Activated naive CD4-positive, alpha-beta T cell treated with anti-CD3 and anti-CD28 coated beads, Interleukin-2, amount 50 U/mL, for 72 hours (primary cell): ENCODE measurements at regions not wholly inside any gene's neighbourhood (a gene's known extent, or its start where the extent isn't known, plus 50 kb on each side); places are given as distances from the start of the nearest gene placed in this dataset.

Experiments used
- ATAC-seq, 2 donors: fragments of 150-1000 bp; cut with Tn5 transposase; 2 replicates each; pipeline ENCODE4 v1.10.0; 2021; ENCODE audit warnings: mild to moderate bottlenecking in 2 of 2, moderate library complexity in 2 of 2
- DNase-seq, 2 donors: peaks; one replicate each; pipeline ENCODE4 v3.0.0; 2021 to 2022; ENCODE audit warnings: low spot score in 2 of 2
- H3K27ac Mint-ChIP-seq, 2 donors: one replicate each; pipeline ENCODE4 v1.8.0; 2022; ENCODE audit warnings: mild to moderate bottlenecking in 2 of 2, mixed read lengths in 2 of 2
- H3K36me3 Mint-ChIP-seq, 2 donors: one replicate each; pipeline ENCODE4 v1.8.0; 2022; ENCODE audit warnings: mixed read lengths in 2 of 2
- H3K9me3 Mint-ChIP-seq, 2 donors: one replicate each; pipeline ENCODE4 v1.8.0; 2022; ENCODE audit warnings: mixed read lengths in 2 of 2

GRCh38 chr10:117746541-117747448 lies 204.2 kb downstream of the EMX2 start:
- Mint-ChIP-seq H3K27ac (no peak overlapping the region), H3K9me3 (no peaks in the 10 kb centered on the region), H3K36me3 (no peaks in the 10 kb centered on the region)
- no peak for DNase-seq
- ATAC-seq, result no peak

DNA sequence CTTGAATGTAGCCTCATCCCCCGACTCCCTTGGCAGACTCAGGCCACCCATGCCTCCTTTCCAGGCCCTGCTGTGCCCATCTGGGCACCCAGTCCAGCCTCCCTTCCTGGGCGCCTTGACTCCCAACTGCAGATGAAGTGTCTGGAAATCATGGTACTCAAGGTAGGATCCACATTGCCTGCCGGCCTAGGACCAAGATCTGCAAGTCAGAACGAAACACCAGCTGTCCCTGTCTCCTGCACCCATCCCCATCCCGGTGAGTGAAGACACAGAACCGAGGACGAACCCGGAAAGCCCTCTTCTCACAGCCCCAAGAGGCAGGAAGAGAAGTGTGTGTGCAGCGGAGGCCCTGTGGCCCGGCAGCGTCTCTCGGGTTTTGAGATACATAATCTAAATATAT lies 205.1 kb downstream of the EMX2 start:
- H3K36me3 Mint-ChIP-seq, result no peaks in the 10 kb centered on the region
- peak overlapping the region in 1 of 2 donors; percentile 55 for H3K27ac Mint-ChIP-seq
- no peak for ATAC-seq
- DNase-seq, result no peak
- no peaks in the 10 kb centered on the region for H3K9me3 Mint-ChIP-seq

DNA sequence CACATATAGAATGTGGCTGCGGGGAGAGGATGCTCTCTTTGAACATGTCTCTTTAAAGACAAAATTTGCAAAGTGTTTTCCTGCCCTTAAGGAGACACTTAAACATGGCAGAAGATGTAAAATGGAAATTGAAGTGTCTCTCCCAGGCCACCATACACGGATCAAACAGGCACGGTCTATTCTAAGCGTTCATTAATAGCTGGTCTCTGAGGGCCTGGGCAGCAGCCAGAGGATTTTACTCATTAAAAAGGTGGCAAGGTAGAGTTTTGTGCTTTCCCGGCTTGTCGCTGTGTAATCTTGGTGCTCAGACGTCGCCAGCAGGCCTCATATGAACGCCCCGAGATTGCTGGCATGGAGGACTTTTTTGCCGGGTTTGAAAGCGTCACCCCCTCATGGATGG lies 205.5 kb downstream of the EMX2 start:
- ATAC-seq (no peak), DNase-seq (no peak)
- no peaks in the 10 kb centered on the region for H3K9me3 Mint-ChIP-seq
- no peaks in the 10 kb centered on the region for H3K36me3 Mint-ChIP-seq
- H3K27ac Mint-ChIP-seq, result no peak overlapping the region

- H3K36me3 Mint-ChIP-seq, result no peaks in the 10 kb centered on the region
- no peaks in the 10 kb centered on the region for H3K9me3 Mint-ChIP-seq
- ATAC-seq, result no peak
- H3K27ac Mint-ChIP-seq, result no peak overlapping the region
- no peak for DNase-seq
Measured at GRCh38 chr10:117750616-117751015, 208.1 kb downstream of the EMX2 start.

- DNase-seq (no peak), ATAC-seq (no peak)
- Mint-ChIP-seq H3K27ac (no peak overlapping the region), H3K9me3 (no peaks in the 10 kb centered on the region), H3K36me3 (no peaks in the 10 kb centered on the region)
Measured at GRCh38 chr10:117751259-117751658, 208.7 kb downstream of the EMX2 start.

- H3K36me3 Mint-ChIP-seq, result no peaks in the 10 kb centered on the region
- peak overlapping the region in 1 of 2 donors; percentile 41 for H3K27ac Mint-ChIP-seq
- no peaks in the 10 kb centered on the region for H3K9me3 Mint-ChIP-seq
- no peak for DNase-seq
- no peak for ATAC-seq
Measured at GRCh38 chr10:117752103-117752502, 209.6 kb downstream of the EMX2 start.

DNA sequence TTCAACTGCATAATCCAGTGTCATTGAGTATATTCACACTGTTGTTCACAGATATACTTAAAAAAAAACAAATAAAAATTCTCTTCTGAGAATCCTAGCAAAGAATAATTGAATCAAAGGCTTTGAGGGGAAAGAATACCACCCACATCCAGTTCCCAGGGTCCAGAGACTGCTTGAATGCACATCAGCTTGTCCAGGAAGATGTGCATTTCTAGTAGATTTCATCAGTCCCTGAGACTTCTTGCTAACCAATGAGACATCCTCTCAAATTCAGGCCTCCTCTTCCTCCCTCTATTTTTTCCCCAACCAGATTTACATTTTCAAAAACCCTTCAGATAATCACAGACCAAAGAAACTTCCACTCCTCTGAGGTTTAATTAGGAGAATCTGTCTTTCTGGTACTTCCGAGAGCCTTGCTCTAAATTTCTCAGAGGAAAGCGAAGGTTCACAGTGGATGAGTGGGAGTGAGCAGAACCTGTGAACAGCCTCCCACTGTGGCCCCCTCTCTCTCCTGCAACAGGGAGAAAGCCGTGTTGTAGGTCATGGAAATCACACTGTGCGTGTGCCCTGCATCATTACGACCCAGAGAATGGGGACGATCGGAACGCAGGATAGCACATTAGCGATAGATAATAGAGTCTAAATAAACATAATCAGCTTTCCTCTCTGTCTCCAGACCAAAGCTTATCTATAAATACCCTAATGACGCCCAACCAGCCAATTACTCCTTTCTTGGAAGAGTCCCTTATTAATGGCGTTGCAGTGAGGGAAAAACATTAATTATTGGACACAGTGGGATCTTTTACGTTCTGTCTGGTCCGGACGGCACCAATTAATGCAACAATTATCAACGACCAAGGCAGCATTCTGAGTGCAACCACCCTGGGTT lies 212.5 kb downstream of the EMX2 start:
- DNase-seq, result no peak
- Mint-ChIP-seq H3K27ac (no peak overlapping the region), H3K36me3 (no peaks in the 10 kb centered on the region), H3K9me3 (no peaks in the 10 kb centered on the region)
- no peak for ATAC-seq

DNA sequence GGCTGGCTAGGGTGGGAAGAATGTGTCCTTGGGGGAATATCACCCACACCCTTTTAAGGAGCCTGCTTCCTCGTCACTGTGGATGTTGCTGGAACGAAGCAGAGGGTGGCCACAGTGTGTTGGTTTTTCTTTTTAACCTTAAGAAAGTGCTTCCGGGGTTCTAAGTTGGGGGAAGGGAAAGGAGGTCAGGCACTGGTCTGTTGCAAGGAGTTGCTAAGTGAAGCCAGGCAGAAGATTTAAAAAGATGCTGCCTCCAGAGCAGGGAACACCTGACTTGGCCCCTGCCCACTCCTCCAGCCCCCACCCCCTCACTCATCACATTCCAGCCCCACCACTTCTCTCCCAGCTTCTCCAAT lies 213.1 kb downstream of the EMX2 start:
- no peak overlapping the region for H3K27ac Mint-ChIP-seq
- H3K36me3 Mint-ChIP-seq, result no peaks in the 10 kb centered on the region
- no peaks in the 10 kb centered on the region for H3K9me3 Mint-ChIP-seq
- no peak for DNase-seq
- no peak for ATAC-seq

GRCh38 chr10:117757086-117757720 lies 214.7 kb downstream of the EMX2 start:
- H3K9me3 Mint-ChIP-seq, result no peaks in the 10 kb centered on the region
- DNase-seq, result no peak
- H3K36me3 Mint-ChIP-seq, result no peaks in the 10 kb centered on the region

DNA sequence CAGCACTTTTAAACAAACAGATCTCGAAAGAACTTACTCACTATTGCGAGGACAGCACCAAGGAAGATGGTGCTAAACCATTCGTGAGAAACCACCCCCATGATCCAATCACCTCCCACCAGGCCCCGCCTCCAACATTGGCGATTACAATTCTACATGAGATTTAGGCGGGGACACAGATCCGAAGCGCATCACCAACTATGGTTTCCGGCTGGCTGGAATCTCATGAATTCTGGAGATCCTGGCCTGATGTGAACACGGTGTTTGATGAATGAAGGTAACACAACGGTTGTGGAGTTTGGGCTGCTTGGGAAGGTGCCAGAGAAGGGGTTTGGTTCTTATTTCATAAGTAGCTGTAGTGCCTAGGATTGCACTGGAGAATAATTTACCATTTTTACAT lies 216.7 kb downstream of the EMX2 start:
- Mint-ChIP-seq H3K36me3 (no peaks in the 10 kb centered on the region), H3K27ac (no peak overlapping the region), H3K9me3 (no peaks in the 10 kb centered on the region)
- ATAC-seq, result no peak
- DNase-seq, result no peak

More at GRCh38 chr10:117757086-117757720, 214.7 kb downstream of the EMX2 start:
- no peak for ATAC-seq
- H3K27ac Mint-ChIP-seq, result no peak overlapping the region

DNA sequence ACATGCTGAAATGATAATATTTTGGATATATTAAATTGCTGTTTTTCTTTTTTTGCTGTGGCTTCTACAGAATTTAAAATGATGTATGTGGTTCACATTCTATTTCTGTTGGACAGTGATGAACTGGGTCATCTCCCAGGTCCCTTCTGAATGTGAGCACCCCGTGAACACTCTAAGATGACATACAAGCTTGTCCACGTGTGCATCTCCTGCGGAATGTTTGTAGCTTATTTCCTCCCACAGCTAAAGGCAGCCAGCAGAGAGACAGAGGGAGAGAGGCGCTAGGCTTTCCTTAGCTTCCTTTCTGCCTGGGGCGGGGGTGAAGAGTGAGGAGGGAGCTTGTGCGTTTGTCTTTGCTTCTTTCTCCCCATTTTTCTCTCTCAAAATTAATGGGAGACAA lies 219.1 kb downstream of the EMX2 start:
- Mint-ChIP-seq H3K27ac (no peak overlapping the region), H3K9me3 (no peaks in the 10 kb centered on the region), H3K36me3 (no peaks in the 10 kb centered on the region)
- no peak for ATAC-seq
- no peak for DNase-seq

GRCh38 chr10:117762126-117762818 lies 219.7 kb downstream of the EMX2 start:
- DNase-seq (no peak), ATAC-seq (no peak)
- no peaks in the 10 kb centered on the region for H3K36me3 Mint-ChIP-seq
- no peak overlapping the region for H3K27ac Mint-ChIP-seq
- no peaks in the 10 kb centered on the region for H3K9me3 Mint-ChIP-seq

- no peaks in the 10 kb centered on the region for H3K36me3 Mint-ChIP-seq
- no peak overlapping the region for H3K27ac Mint-ChIP-seq
- no peak for ATAC-seq
- no peak for DNase-seq
- H3K9me3 Mint-ChIP-seq, result no peaks in the 10 kb centered on the region
Measured at GRCh38 chr10:117762819-117763172, 220.2 kb downstream of the EMX2 start.

DNA sequence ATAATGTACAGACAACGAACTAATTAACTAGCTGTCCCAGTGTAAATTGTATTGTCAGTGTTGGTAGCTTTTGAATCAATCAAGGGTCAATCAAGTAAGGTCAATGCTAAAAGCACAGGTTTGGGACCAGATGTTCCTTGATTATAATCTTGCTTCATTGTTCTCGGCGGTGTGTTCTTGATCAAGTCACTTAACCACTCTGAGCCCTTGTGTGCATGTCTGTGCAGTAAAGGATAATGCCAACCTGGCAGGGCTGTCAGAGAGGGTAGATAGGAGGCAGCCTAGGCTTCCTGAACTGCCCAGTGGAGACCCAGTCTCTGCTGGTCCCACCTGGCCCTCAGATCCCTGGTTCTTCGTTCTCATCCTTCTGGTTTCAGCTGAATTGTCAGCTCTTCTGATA lies 221.0 kb downstream of the EMX2 start:
- no peak for DNase-seq
- Mint-ChIP-seq H3K9me3 (no peaks in the 10 kb centered on the region), H3K36me3 (no peaks in the 10 kb centered on the region), H3K27ac (no peak overlapping the region)
- no peak for ATAC-seq

DNA sequence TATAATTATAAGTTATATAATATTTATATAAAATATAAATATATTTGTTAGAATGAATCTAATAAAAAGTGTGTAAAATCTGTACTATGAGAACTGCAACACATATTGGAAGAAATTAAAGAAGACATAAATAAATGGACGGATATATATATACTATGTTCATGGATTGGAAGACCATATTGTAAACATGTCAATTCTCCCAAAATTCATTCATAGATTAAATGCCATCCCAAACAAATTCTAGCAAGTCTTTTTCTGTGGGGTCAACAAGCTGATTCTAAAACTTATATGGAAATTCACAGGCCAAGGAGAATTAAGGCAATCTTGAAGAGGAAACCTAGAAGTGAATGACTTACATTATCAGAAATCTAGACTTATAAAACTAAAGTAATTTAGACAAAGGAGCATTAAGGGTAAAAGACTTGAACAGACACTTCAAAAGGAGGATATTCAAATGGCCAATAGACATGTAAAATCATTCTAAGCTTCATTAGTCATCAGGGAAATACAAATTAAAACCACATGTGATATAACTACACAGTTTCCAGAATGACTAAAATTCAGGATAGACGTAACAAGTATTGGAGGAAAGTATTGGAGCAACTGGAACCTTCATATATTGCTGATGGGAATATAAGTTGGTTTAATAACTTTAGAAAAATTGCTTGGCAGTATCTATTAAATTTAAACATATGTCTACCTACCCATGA lies 225.9 kb downstream of the EMX2 start:
- no peak overlapping the region for H3K27ac Mint-ChIP-seq
- ATAC-seq (no peak), DNase-seq (no peak)
- H3K9me3 Mint-ChIP-seq, result no peaks in the 10 kb centered on the region
- H3K36me3 Mint-ChIP-seq, result no peaks in the 10 kb centered on the region

- ATAC-seq (no peak), DNase-seq (no peak)
- H3K27ac Mint-ChIP-seq, result no peak overlapping the region
- H3K9me3 Mint-ChIP-seq, result peaks cover 0 to 3% of the 10 kb centered on the region in 2 donors
- H3K36me3 Mint-ChIP-seq, result no peaks in the 10 kb centered on the region
Measured at GRCh38 chr10:117775526-117775925, 233.0 kb downstream of the EMX2 start.
